ENCODE measurements at regions not wholly inside any gene's neighbourhood (a gene's known extent, or its start where the extent isn't known, plus 50 kb on each side); places are given as distances from the start of the nearest gene placed in this dataset.

DNA sequence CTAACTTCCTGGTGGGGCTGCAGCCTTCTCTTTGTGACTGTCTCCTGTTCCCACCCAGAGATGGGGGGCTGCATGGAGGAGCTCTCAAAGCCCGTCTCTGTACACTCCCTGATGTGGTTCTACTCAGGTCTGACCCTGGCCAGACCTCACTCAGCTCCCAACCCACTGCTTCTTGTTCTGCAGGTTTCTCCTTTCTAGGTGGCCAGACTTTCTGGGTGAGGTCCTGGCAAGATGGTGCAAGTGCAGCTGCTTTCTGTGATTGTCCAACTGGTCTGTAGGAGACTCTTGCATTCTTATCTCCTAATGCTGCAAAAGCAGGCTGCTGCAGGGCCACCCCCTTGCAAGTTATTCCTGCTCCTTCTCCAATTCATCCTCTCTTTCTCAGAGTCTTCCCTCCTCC, 77.4 kb upstream of the XCR1 start:
- TF ChIP-seq POLR2A (IDR thresholded peaks at IDR 0.05) (no peak), CTCF (IDR thresholded peaks at IDR 0.05) (no peak), POLR2AphosphoS5 (IDR thresholded peaks at IDR 0.05) (no peak)
